Spleen (tissue), 11 donors: ENCODE measurements at regions not wholly inside any gene's neighbourhood (a gene's known extent, or its start where the extent isn't known, plus 50 kb on each side); places are given as distances from the start of the nearest gene placed in this dataset.
A peak's percentile ranks its signal among the peaks of the same experiment; 100 is the strongest.

Experiments used
- DNase-seq: peaks from one replicate; pipeline ENCODE4 v3.0.0-alpha.2; 2020
- H3K27ac ChIP-seq, 8 donors: fragments of 200-600 bp; sonication (generic) in 7 of 8; 1 replicate in 4 of 8; 2 replicates in 4 of 8; pipeline versions ENCODE4 v1.5.0 to v1.8.0; 2016 to 2021; ENCODE audit warnings: inconsistent platforms in 4 of 8, mild to moderate bottlenecking in 4 of 8, moderate library complexity in 1 of 8
- H3K27me3 ChIP-seq, 7 donors: fragments of 200-600 bp; sonication (generic) in 6 of 7; replicated peaks in 1 of 7; 1 replicate in 4 of 7; 2 replicates in 3 of 7; pipeline versions ENCODE4 v1.5.0 to v1.8.0; 2016 to 2021; ENCODE audit warnings: inconsistent platforms in 3 of 7, mild to moderate bottlenecking in 1 of 7
- H3K36me3 ChIP-seq, 6 donors: fragments of 200-600 bp; sonication (generic) in 5 of 6; 1 replicate in 4 of 6; 2 replicates in 2 of 6; pipeline versions ENCODE4 v1.5.0 to v1.8.0; 2016 to 2021; ENCODE audit warnings: inconsistent platforms in 2 of 6
- H3K4me1 ChIP-seq, 6 donors: fragments of 200-600 bp; sonication (generic) in 5 of 6; 1 replicate in 3 of 6; 2 replicates in 3 of 6; pipeline versions ENCODE4 v1.5.0 to v1.8.0; 2016 to 2021; ENCODE audit warnings: inconsistent platforms in 3 of 6
- H3K4me3 ChIP-seq, 8 donors: fragments of 200-600 bp; sonication (generic) in 7 of 8; 1 replicate in 4 of 8; 2 replicates in 4 of 8; pipeline versions ENCODE4 v1.5.0 to v1.8.0; 2016 to 2021; ENCODE audit warnings: inconsistent platforms in 4 of 8, mild to moderate bottlenecking in 4 of 8, moderate library complexity in 2 of 8
- H3K9me3 ChIP-seq, 8 donors: fragments of 200-600 bp; sonication (generic) in 7 of 8; 1 replicate in 4 of 8; 2 replicates in 4 of 8; pipeline versions ENCODE4 v1.5.0 to v1.8.0; 2016 to 2021; ENCODE audit warnings: inconsistent platforms in 4 of 8
- POLR2A ChIP-seq, 3 donors: fragments of 450-650 bp; IDR thresholded peaks; one replicate each; pipeline ENCODE4 v1.5.1; 2017; ENCODE audit warnings: antibody characterized with exemption in 3 of 3, mild to moderate bottlenecking in 1 of 3
- POLR2AphosphoS5 ChIP-seq, 3 donors: sonication (generic); formaldehyde crosslinking; IDR thresholded peaks; one replicate each; pipeline ENCODE4 v1.5.1; 2017; ENCODE audit warnings: antibody characterized with exemption in 3 of 3
- WGBS, 5 donors: extraction: QIAGEN DNeasy Blood & Tissue Kit in 3 of 5; methylation state at CpG; one replicate each; pipeline versions ENCODE4 v1.1.5 to v1.1.7; 2013 to 2018; 5-methylcytosine and 5-hydroxymethylcytosine counted together
- intact Hi-C: fragments of 100-400 bp; cut with DNase I; formaldehyde crosslinking; loops from one replicate; pipeline ENCODE4 v1.15.0; 2023; ENCODE audit warnings: low total_unique reads
- TF ChIP-seq, protein P1 (sequence below), 11 experiments: fragments of 200-600 bp in 7 of 11; fragments of 450-650 bp in 4 of 11; sonication (generic) in 4 of 11; IDR thresholded peaks in 8 of 11; conservative IDR thresholded peaks in 3 of 11; 1 replicate in 7 of 11; 2 replicates in 4 of 11; pipeline versions ENCODE4 v1.4.0 to v1.8.0; 2016 to 2021; ENCODE audit warnings: antibody characterized with exemption in 11 of 11, inconsistent platforms in 4 of 11, mild to moderate bottlenecking in 1 of 11
- donor health status: healthy with polysubstance abuse.
- donor health status: DM: no; HTN: no; CAD: no; lungs with moderate emphysema.
- donor health status: DM: no; HTN: no; CAD: no.
- donor health status: Bipolar disorder and iron deficiency.
- donor health status: healthy.
- donor health status: DM: no; HTN: no; CAD: no.
- donor health status: DM: yes; HTN: yes; CAD: no.

DNA sequence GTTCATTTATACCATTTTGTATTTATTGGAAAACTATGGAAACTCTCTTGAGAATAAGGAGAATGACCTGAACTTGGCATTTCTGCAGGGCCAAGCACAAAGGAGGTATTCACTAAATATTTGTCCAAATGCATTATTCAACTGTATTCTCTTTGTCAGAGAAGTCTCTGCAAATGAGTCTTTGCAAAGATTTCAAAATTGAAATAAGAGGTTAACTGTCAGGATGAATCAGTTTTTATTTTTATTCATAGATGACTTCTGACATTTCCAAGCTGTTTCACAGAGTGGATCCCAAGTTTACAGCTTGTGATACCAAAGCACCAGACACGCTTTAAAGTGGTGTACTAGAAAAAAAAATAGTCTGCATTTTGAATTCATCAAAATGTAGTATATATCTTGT lies 131.6 kb downstream of the UTRN start:
- intact Hi-C loops = no loop called here
- Histone ChIP-seq H3K9me3 (no peaks in the 10 kb centered on the region), H3K36me3 (peaks cover 0 to 3% (median 2%) of the 10 kb centered on the region in 6 donors), H3K4me1 (peaks cover under 1 to 75% (median 30%) of the 10 kb centered on the region in 6 donors), H3K27me3 (no peaks in the 10 kb centered on the region), H3K4me3 (no peak overlapping the region), H3K27ac (no peak overlapping the region)
- TF ChIP-seq, protein P1, sequence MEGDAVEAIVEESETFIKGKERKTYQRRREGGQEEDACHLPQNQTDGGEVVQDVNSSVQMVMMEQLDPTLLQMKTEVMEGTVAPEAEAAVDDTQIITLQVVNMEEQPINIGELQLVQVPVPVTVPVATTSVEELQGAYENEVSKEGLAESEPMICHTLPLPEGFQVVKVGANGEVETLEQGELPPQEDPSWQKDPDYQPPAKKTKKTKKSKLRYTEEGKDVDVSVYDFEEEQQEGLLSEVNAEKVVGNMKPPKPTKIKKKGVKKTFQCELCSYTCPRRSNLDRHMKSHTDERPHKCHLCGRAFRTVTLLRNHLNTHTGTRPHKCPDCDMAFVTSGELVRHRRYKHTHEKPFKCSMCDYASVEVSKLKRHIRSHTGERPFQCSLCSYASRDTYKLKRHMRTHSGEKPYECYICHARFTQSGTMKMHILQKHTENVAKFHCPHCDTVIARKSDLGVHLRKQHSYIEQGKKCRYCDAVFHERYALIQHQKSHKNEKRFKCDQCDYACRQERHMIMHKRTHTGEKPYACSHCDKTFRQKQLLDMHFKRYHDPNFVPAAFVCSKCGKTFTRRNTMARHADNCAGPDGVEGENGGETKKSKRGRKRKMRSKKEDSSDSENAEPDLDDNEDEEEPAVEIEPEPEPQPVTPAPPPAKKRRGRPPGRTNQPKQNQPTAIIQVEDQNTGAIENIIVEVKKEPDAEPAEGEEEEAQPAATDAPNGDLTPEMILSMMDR (IDR thresholded peaks at IDR 0.05 in 8 of 11, conservative IDR thresholded peaks at IDR 0.05 in 3 of 11) = no peak
- TF ChIP-seq POLR2AphosphoS5 (IDR thresholded peaks at IDR 0.05) (no peak), POLR2A (IDR thresholded peaks at IDR 0.05) (no peak)
- WGBS, 5 donors = 81 to 94% (median 82%) methylated on average over 1 of the region's 1 CpG
- DNase-seq = no peak

- Histone ChIP-seq H3K4me1 (peaks cover 0 to 66% (median 24%) of the 10 kb centered on the region in 6 donors), H3K9me3 (no peaks in the 10 kb centered on the region), H3K27ac (no peak overlapping the region), H3K4me3 (no peak overlapping the region), H3K27me3 (no peaks in the 10 kb centered on the region), H3K36me3 (peaks cover 0 to 12% (median 11%) of the 10 kb centered on the region in 6 donors)
- intact Hi-C loops = no loop called here
- no peak for DNase-seq
- TF ChIP-seq, protein P1 (IDR thresholded peaks at IDR 0.05 in 8 of 11, conservative IDR thresholded peaks at IDR 0.05 in 3 of 11) = no peak
- no peak for TF ChIP-seq POLR2AphosphoS5 (IDR thresholded peaks at IDR 0.05)
- TF ChIP-seq POLR2A (IDR thresholded peaks at IDR 0.05) = no peak
These were observed 132.5 kb downstream of the UTRN start for GRCh38 chr6:144417681-144418080.

DNA sequence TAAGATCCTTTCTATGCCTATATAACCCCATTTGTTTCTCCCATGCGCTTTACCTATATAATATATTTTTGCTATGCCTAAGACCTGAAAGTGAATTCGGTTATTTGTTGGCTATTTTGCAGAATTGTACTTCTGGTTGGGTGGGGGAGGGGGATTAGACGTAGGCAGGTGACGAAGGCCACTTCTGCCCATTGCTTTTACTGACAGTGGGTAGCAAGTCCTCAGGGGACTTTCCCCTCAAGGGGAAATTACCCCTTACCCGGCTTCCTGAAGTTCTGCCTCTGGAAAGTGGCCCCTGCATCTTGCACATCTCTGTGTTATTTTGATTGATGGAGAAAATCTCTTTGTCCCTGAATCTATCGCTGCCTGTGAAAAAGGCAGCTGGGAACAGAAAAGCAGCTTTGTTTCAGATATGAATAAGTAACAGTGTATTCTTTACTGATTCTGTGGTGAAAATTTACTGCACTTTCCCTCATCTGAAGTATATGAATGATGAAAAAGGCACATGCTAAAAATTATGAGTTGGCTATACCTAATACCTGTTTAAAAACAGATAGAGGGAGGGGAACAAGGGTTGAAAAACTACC lies 133.9 kb downstream of the UTRN start:
- H3K4me3 ChIP-seq = no peak overlapping the region
- no peaks in the 10 kb centered on the region for H3K9me3 ChIP-seq
- peaks cover 0 to 26% (median 23%) of the 10 kb centered on the region in 6 donors for H3K36me3 ChIP-seq
- TF ChIP-seq POLR2AphosphoS5 (IDR thresholded peaks at IDR 0.05) = no peak
- TF ChIP-seq POLR2A (IDR thresholded peaks at IDR 0.05) = no peak
- TF ChIP-seq, protein P1 (IDR thresholded peaks at IDR 0.05 in 8 of 11, conservative IDR thresholded peaks at IDR 0.05 in 3 of 11) = no peak
- 42 to 60% (median 53%) methylated on average over 6 of the region's 6 CpGs for WGBS, 5 donors
- H3K27me3 ChIP-seq = no peaks in the 10 kb centered on the region
- intact Hi-C loops = no loop called here
- DNase-seq = no peak
- peaks cover 0 to 60% (median 22%) of the 10 kb centered on the region in 6 donors for H3K4me1 ChIP-seq
- H3K27ac ChIP-seq = peak overlapping the region in 1 of 8 donors; percentile 16

GRCh38 chr6:144423167-144423566 lies 138.0 kb downstream of the UTRN start:
- TF ChIP-seq POLR2A (IDR thresholded peaks at IDR 0.05) (no peak), POLR2AphosphoS5 (IDR thresholded peaks at IDR 0.05) (no peak)
- TF ChIP-seq, protein P1 (IDR thresholded peaks at IDR 0.05 in 8 of 11, conservative IDR thresholded peaks at IDR 0.05 in 3 of 11) = no peak
- 82 to 90% (median 83%) methylated on average over 3 of the region's 3 CpGs for WGBS, 5 donors
- peaks cover 0 to 67% (median 43%) of the 10 kb centered on the region in 6 donors for H3K36me3 ChIP-seq
- no peaks in the 10 kb centered on the region for H3K27me3 ChIP-seq
- H3K27ac ChIP-seq = no peak overlapping the region
- DNase-seq = no peak
- no peaks in the 10 kb centered on the region for H3K9me3 ChIP-seq
- intact Hi-C loops = no loop called here
- H3K4me3 ChIP-seq = no peak overlapping the region
- peaks cover 0 to 34% (median 15%) of the 10 kb centered on the region in 6 donors for H3K4me1 ChIP-seq
